Keratinocyte (primary cell): ENCODE measurements at regions not wholly inside any gene's neighbourhood (a gene's known extent, or its start where the extent isn't known, plus 50 kb on each side); places are given as distances from the start of the nearest gene placed in this dataset.

Experiments
- DNase-seq: peaks from one replicate; pipeline ENCODE4 v3.0.0-alpha.2; 2011; ENCODE audit warnings: low read depth, missing footprints, low spot score
- FAIRE-seq: peaks from 2 replicates; lab custom pipeline; 2011; peaks lifted over from hg19 to GRCh38; lab: Jason Lieb, UNC
- H2AFZ ChIP-seq: 2 replicates; pipeline ENCODE4 v1.6.0; 2012; ENCODE audit warnings: low read length, control low read depth, inconsistent platforms; ENCODE audit not compliant: control insufficient read depth
- H3K27ac ChIP-seq: 2 replicates; pipeline ENCODE4 v1.5.1; 2011; ENCODE audit warnings: low read length; ENCODE audit not compliant: control insufficient read depth, insufficient read depth
- H3K27me3 ChIP-seq: 3 replicates; pipeline ENCODE4 v1.6.0; 2011; ENCODE audit warnings: low read length; ENCODE audit not compliant: control insufficient read depth, insufficient read depth; ENCODE audit errors: extremely low read depth
- H3K36me3 ChIP-seq, 2 experiments: 2 replicates in 1 of 2; 3 replicates in 1 of 2; pipeline ENCODE4 v1.5.1; 2011; ENCODE audit warnings: low read length in 2 of 2, mild to moderate bottlenecking in 1 of 2; ENCODE audit not compliant: control insufficient read depth in 2 of 2, insufficient read depth in 2 of 2; ENCODE audit errors: extremely low read depth in 1 of 2
- H3K4me1 ChIP-seq: 3 replicates; pipeline ENCODE4 v1.5.1; 2011; ENCODE audit warnings: low read length; ENCODE audit not compliant: control insufficient read depth, insufficient read depth; ENCODE audit errors: extremely low read depth
- H3K4me2 ChIP-seq: 3 replicates; pipeline ENCODE4 v1.6.0; 2011; ENCODE audit warnings: low read depth, low read length; ENCODE audit not compliant: control insufficient read depth, insufficient read depth; ENCODE audit errors: extremely low read depth
- H3K4me3 ChIP-seq, 3 experiments: fragments of 200-600 bp in 1 of 3; sonication (generic) in 1 of 3; 2 replicates in 2 of 3; 3 replicates in 1 of 3; pipeline ENCODE4 v1.5.1; 2011 to 2016; ENCODE audit warnings: low read length in 3 of 3, mild to moderate bottlenecking in 3 of 3, control low read depth in 2 of 3, inconsistent platforms in 1 of 3, low read depth in 1 of 3, mixed read lengths in 1 of 3, mixed run types in 1 of 3, moderate library complexity in 1 of 3; ENCODE audit not compliant: control insufficient read depth in 2 of 3, insufficient read depth in 2 of 3; ENCODE audit errors: extremely low read depth in 1 of 3
- H3K79me2 ChIP-seq: 2 replicates; pipeline ENCODE4 v1.6.0; 2012; ENCODE audit warnings: low read length; ENCODE audit not compliant: control insufficient read depth, insufficient read depth
- H3K9ac ChIP-seq: 3 replicates; pipeline ENCODE4 v1.6.0; 2011; ENCODE audit warnings: low read length; ENCODE audit not compliant: control insufficient read depth, insufficient read depth; ENCODE audit errors: extremely low read depth
- H3K9me1 ChIP-seq: 3 replicates; pipeline ENCODE4 v1.6.0; 2011; ENCODE audit warnings: low read length; ENCODE audit not compliant: control insufficient read depth, insufficient read depth; ENCODE audit errors: extremely low read depth
- H3K9me3 ChIP-seq: 2 replicates; pipeline ENCODE4 v1.5.1; 2012; ENCODE audit warnings: low read depth, low read length; ENCODE audit not compliant: control insufficient read depth
- H4K20me1 ChIP-seq: 3 replicates; pipeline ENCODE4 v1.6.0; 2011; ENCODE audit warnings: low read length; ENCODE audit not compliant: control insufficient read depth, insufficient read depth; ENCODE audit errors: extremely low read depth
- CTCF ChIP-seq, 3 experiments: IDR thresholded peaks in 1 of 3; conservative IDR thresholded peaks in 1 of 3; optimal IDR thresholded peaks in 1 of 3; 2 replicates in 2 of 3; 3 replicates in 1 of 3; pipeline versions ENCODE3 to v1.5.1; 2011; ENCODE audit warnings: low read length in 3 of 3, mild to moderate bottlenecking in 3 of 3, moderate library complexity in 2 of 3, control low read depth in 1 of 3, inconsistent platforms in 1 of 3; ENCODE audit not compliant: insufficient read depth in 2 of 3; ENCODE audit errors: extremely low read depth in 1 of 3
- EZH2 ChIP-seq: IDR thresholded peaks from one replicate; pipeline ENCODE4 v1.6.1; 2012; ENCODE audit warnings: inconsistent platforms, mild to moderate bottlenecking, low read length, moderate library complexity
- dilution Hi-C: fragments of 300-500 bp; cut with MboI; formaldehyde crosslinking; loops from one replicate; pipeline ENCODE4 v1.7.0; 2020; ENCODE audit warnings: low sequenced_read_pairs; ENCODE audit not compliant: extremely low pct_ligation_motif_present

GRCh38 chr7:25448301-25448700 lies 220.0 kb upstream of the NPVF start:
- no peaks in the 10 kb centered on the region for H3K79me2 ChIP-seq
- FAIRE-seq (no peak), DNase-seq (no peak)
- no peak overlapping the region for H3K4me2 ChIP-seq
- H3K27me3 ChIP-seq: no peaks in the 10 kb centered on the region
- no peaks in the 10 kb centered on the region for H4K20me1 ChIP-seq
- H3K9me1 ChIP-seq: no peaks in the 10 kb centered on the region
- H3K9me3 ChIP-seq: no peaks in the 10 kb centered on the region
- H3K36me3 ChIP-seq: no peaks in the 10 kb centered on the region
- TF ChIP-seq EZH2 (no peak), CTCF (optimal IDR thresholded peaks at IDR 0.05 in 1 of 3, IDR thresholded peaks at IDR 0.05 in 1 of 3, conservative IDR thresholded peaks at IDR 0.05 in 1 of 3; ENCODE audit: extremely low read depth in 1 of 3, insufficient read depth in 2 of 3, low read length in 3 of 3) (no peak)
- no peak overlapping the region for H2AFZ ChIP-seq
- no peaks in the 10 kb centered on the region for H3K4me1 ChIP-seq
- dilution Hi-C loops: no loop called here
- no peak overlapping the region for H3K27ac ChIP-seq
- no peak overlapping the region for H3K9ac ChIP-seq
- no peak overlapping the region for H3K4me3 ChIP-seq

DNA sequence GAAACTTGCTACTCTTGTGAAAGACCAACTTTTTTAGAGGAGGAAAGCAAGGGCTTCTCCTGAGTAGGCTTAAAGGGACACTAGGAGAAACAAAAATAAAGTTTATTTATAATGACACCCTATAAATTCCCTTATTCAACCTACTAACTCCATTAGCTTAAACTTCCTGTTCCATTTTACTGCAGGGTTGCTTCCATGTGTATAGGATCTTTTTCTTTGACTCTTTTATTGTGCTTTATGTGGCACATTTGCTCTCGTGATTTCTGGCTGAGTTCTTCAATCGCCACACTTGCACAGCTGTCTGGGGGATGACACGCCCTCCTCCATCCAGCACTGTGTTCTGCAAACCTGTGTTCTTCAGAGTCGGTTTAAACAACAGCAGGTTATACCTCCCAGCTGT lies 225.7 kb upstream of the NPVF start:
- no peaks in the 10 kb centered on the region for H3K36me3 ChIP-seq
- dilution Hi-C loops: no loop called here
- no peaks in the 10 kb centered on the region for H3K4me1 ChIP-seq
- H3K79me2 ChIP-seq: no peaks in the 10 kb centered on the region
- no peaks in the 10 kb centered on the region for H3K9me1 ChIP-seq
- no peak overlapping the region for H3K27ac ChIP-seq
- no peaks in the 10 kb centered on the region for H3K27me3 ChIP-seq
- DNase-seq (no peak), FAIRE-seq (no peak)
- no peak overlapping the region for H3K4me2 ChIP-seq
- no peak for TF ChIP-seq EZH2
- no peak for TF ChIP-seq CTCF (optimal IDR thresholded peaks at IDR 0.05 in 1 of 3, IDR thresholded peaks at IDR 0.05 in 1 of 3, conservative IDR thresholded peaks at IDR 0.05 in 1 of 3; ENCODE audit: extremely low read depth in 1 of 3, insufficient read depth in 2 of 3, low read length in 3 of 3)
- no peak overlapping the region for H3K4me3 ChIP-seq
- no peaks in the 10 kb centered on the region for H3K9me3 ChIP-seq
- no peak overlapping the region for H2AFZ ChIP-seq
- no peaks in the 10 kb centered on the region for H4K20me1 ChIP-seq
- H3K9ac ChIP-seq: no peak overlapping the region
